A549 (cell line): ENCODE measurements at regions not wholly inside any gene's neighbourhood (a gene's known extent, or its start where the extent isn't known, plus 50 kb on each side); places are given as distances from the start of the nearest gene placed in this dataset.

ENCODE experiments used
- BHLHE40 ChIP-seq: IDR thresholded peaks from 2 replicates; pipeline ENCODE4 v1.6.1; 2012; ENCODE audit warnings: low read depth, low read length, inconsistent platforms
- CHD2 ChIP-seq: fragments of 150-350 bp; IDR thresholded peaks from 2 replicates; pipeline ENCODE4 v1.6.1; 2014; ENCODE audit warnings: low read length; ENCODE audit not compliant: partially characterized antibody
- CTCF ChIP-seq: fragments of >200 bp; sonication (Bioruptor Twin); formaldehyde crosslinking; IDR thresholded peaks from 3 replicates; pipeline ENCODE4 v1.5.1; 2016
- EP300 ChIP-seq, 2 experiments: fragments of >200 bp; sonication (Bioruptor Twin); formaldehyde crosslinking; IDR thresholded peaks; 2 replicates in 1 of 2; 3 replicates in 1 of 2; pipeline ENCODE4 v1.6.1; 2016 to 2017
- HDAC2 ChIP-seq: fragments of 200-600 bp; sonication (generic); IDR thresholded peaks from 2 replicates; pipeline ENCODE4 v1.6.1; 2016
- JUNB ChIP-seq: fragments of >200 bp; sonication (Bioruptor Twin); formaldehyde crosslinking; IDR thresholded peaks from 2 replicates; pipeline ENCODE4 v1.6.1; 2016
- MAFK ChIP-seq: fragments of 450-650 bp; IDR thresholded peaks from 2 replicates; pipeline ENCODE4 v1.6.1; 2014; ENCODE audit not compliant: partially characterized antibody
- POLR2A ChIP-seq: IDR thresholded peaks from 2 replicates; pipeline ENCODE4 v1.6.1; 2012; ENCODE audit warnings: mild to moderate bottlenecking, low read length
- POLR2AphosphoS2 ChIP-seq: conservative IDR thresholded peaks from 2 replicates; pipeline ENCODE4 v1.6.1; 2012; ENCODE audit warnings: low read length, improper control_type of control experiment, inconsistent platforms
- RAD21 ChIP-seq, 2 experiments: fragments of >200 bp in 1 of 2; sonication (Bioruptor Twin) in 1 of 2; formaldehyde crosslinking in 1 of 2; IDR thresholded peaks in 1 of 2; conservative IDR thresholded peaks in 1 of 2; 2 replicates in 1 of 2; 3 replicates in 1 of 2; pipeline ENCODE4 v1.6.1; 2012 to 2018; ENCODE audit warnings: inconsistent platforms in 1 of 2
- ZFP36 ChIP-seq: fragments of 450-650 bp; IDR thresholded peaks from 2 replicates; pipeline ENCODE4 v1.6.1; 2014; ENCODE audit warnings: borderline replicate concordance; ENCODE audit not compliant: partially characterized antibody

GRCh38 chr1:78355656-78356055 is 135.1 kb upstream of the PTGFR start:
- TF ChIP-seq RAD21 (conservative IDR thresholded peaks at IDR 0.05 in 1 of 2, IDR thresholded peaks at IDR 0.05 in 1 of 2): no peak
- no peak for TF ChIP-seq HDAC2
- TF ChIP-seq CTCF: no peak
- no peak for TF ChIP-seq BHLHE40
- no peak for TF ChIP-seq ZFP36
- no peak for TF ChIP-seq POLR2A
- TF ChIP-seq JUNB: no peak
- no peak for TF ChIP-seq CHD2
- no peak for TF ChIP-seq EP300 (IDR thresholded peaks at IDR 0.05)
- TF ChIP-seq MAFK: no peak
- no peak for TF ChIP-seq POLR2AphosphoS2
